Tibial artery (tissue), 4 donors: ENCODE measurements at regions not wholly inside any gene's neighbourhood (a gene's known extent, or its start where the extent isn't known, plus 50 kb on each side); places are given as distances from the start of the nearest gene placed in this dataset.

Experiments
- DNase-seq, 2 donors: peaks; one replicate each; pipeline ENCODE4 v3.0.0-alpha.2; 2019
- H3K27ac ChIP-seq, 2 donors: fragments of 200-600 bp; sonication (generic) in 1 of 2; 1 replicate in 1 of 2; 2 replicates in 1 of 2; pipeline ENCODE4 v1.5.1; 2018 to 2019; ENCODE audit warnings: mild to moderate bottlenecking in 1 of 2
- H3K27me3 ChIP-seq, 2 donors: fragments of 200-600 bp; sonication (generic) in 1 of 2; one replicate each; pipeline versions ENCODE4 v1.5.1 to v1.6.0; 2016 to 2019
- H3K36me3 ChIP-seq, 3 donors: fragments of 200-600 bp; sonication (generic) in 2 of 3; one replicate each; pipeline ENCODE4 v1.5.1; 2016 to 2019; ENCODE audit warnings: mild to moderate bottlenecking in 2 of 3
- H3K4me1 ChIP-seq, 4 donors: fragments of 200-600 bp; sonication (generic) in 2 of 4; 1 replicate in 3 of 4; 2 replicates in 1 of 4; pipeline ENCODE4 v1.5.1; 2016 to 2019
- H3K4me3 ChIP-seq, 2 donors: fragments of 200-600 bp; sonication (generic) in 1 of 2; 1 replicate in 1 of 2; 2 replicates in 1 of 2; pipeline ENCODE4 v1.5.1; 2018 to 2019; ENCODE audit warnings: mild to moderate bottlenecking in 2 of 2
- H3K9me3 ChIP-seq, 3 donors: fragments of 200-600 bp; sonication (generic) in 1 of 3; one replicate each; pipeline ENCODE4 v1.5.1; 2016 to 2019
- CTCF ChIP-seq, 2 experiments: fragments of 200-600 bp in 1 of 2; fragments of 450-650 bp in 1 of 2; IDR thresholded peaks; one replicate each; pipeline ENCODE4 v1.5.1; 2017 to 2019; ENCODE audit warnings: antibody characterized with exemption in 2 of 2, mild to moderate bottlenecking in 1 of 2, moderate library complexity in 1 of 2
- intact Hi-C: fragments of 100-400 bp; cut with DNase I; formaldehyde crosslinking; loops from one replicate; pipeline ENCODE4 v1.15.0; 2023; ENCODE audit warnings: low total_unique reads

GRCh38 chr4:171432536-171432935, 380.7 kb upstream of the GALNTL6 start:
- intact Hi-C loops: no loop called here

DNA sequence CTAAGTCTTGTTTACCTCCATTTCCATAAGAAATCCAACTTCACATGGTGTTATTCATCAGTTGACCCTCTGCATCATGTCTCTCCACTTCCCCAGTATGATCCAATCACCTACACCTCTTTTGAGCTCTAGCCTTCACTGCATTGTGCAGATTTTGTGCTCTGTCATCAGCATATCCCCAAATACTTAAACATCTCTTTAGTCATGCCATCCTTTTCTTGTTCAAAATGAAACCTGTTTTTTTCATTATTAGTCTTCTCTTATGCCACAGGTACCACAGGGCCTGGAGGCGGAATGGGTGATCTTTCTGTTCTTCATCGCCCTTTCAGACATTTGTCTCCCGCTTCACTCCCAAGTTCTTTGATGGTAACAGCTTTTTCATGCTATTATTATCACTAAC, 382.7 kb upstream of the GALNTL6 start:
- no peak overlapping the region for H3K4me3 ChIP-seq
- intact Hi-C loops: no loop called here
- no peaks in the 10 kb centered on the region for H3K9me3 ChIP-seq
- H3K27me3 ChIP-seq: no peaks in the 10 kb centered on the region
- H3K27ac ChIP-seq: no peak overlapping the region
- no peak for DNase-seq
- no peaks in the 10 kb centered on the region for H3K4me1 ChIP-seq
- no peaks in the 10 kb centered on the region for H3K36me3 ChIP-seq
- no peak for TF ChIP-seq CTCF (IDR thresholded peaks at IDR 0.05)

More at GRCh38 chr4:171432536-171432935, 380.7 kb upstream of the GALNTL6 start:
- no peak for DNase-seq
- Histone ChIP-seq H3K4me3 (no peak overlapping the region), H3K36me3 (no peaks in the 10 kb centered on the region), H3K27me3 (no peaks in the 10 kb centered on the region), H3K27ac (no peak overlapping the region), H3K4me1 (no peaks in the 10 kb centered on the region), H3K9me3 (no peaks in the 10 kb centered on the region)
- no peak for TF ChIP-seq CTCF (IDR thresholded peaks at IDR 0.05)

GRCh38 chr4:171397175-171397574, 416.0 kb upstream of the GALNTL6 start:
- Histone ChIP-seq H3K4me3 (no peak overlapping the region), H3K4me1 (no peaks in the 10 kb centered on the region), H3K9me3 (no peaks in the 10 kb centered on the region), H3K27ac (no peak overlapping the region), H3K27me3 (no peaks in the 10 kb centered on the region), H3K36me3 (no peaks in the 10 kb centered on the region)
- intact Hi-C loops: no loop called here
- no peak for TF ChIP-seq CTCF (IDR thresholded peaks at IDR 0.05)
- no peak for DNase-seq

- intact Hi-C loops: no loop called here
- Histone ChIP-seq H3K36me3 (no peaks in the 10 kb centered on the region), H3K9me3 (peaks cover 0 to 9% (median 5%) of the 10 kb centered on the region in 3 donors), H3K4me3 (no peak overlapping the region), H3K27ac (no peak overlapping the region), H3K4me1 (no peaks in the 10 kb centered on the region), H3K27me3 (no peaks in the 10 kb centered on the region)
- DNase-seq: no peak
- TF ChIP-seq CTCF (IDR thresholded peaks at IDR 0.05): no peak
Observed at GRCh38 chr4:171390626-171391025, 422.6 kb upstream of the GALNTL6 start.

GRCh38 chr4:171378323-171378722, 434.9 kb upstream of the GALNTL6 start:
- intact Hi-C loops: no loop called here

More at GRCh38 chr4:171378323-171378722, 434.9 kb upstream of the GALNTL6 start:
- Histone ChIP-seq H3K27me3 (no peaks in the 10 kb centered on the region), H3K27ac (no peak overlapping the region), H3K4me3 (no peak overlapping the region), H3K36me3 (no peaks in the 10 kb centered on the region), H3K9me3 (no peaks in the 10 kb centered on the region), H3K4me1 (peaks cover 0 to 23% (median 0%) of the 10 kb centered on the region in 4 donors)
- DNase-seq: no peak
- no peak for TF ChIP-seq CTCF (IDR thresholded peaks at IDR 0.05)
